ENCODE measurements at regions not wholly inside any gene's neighbourhood (a gene's known extent, or its start where the extent isn't known, plus 50 kb on each side); places are given as distances from the start of the nearest gene placed in this dataset.
"Not testable (repeated sequence)": the region's sequence is repeated elsewhere in the genome, so short reads cannot be mapped to it uniquely, and the experiment has no call there.

GRCh38 chr4:85127653-85128052, 161.2 kb upstream of the WDFY3 start:
- Histone ChIP-seq H3K4me1 (no peaks in the 10 kb centered on the region), H3K9me3 (no peaks in the 10 kb centered on the region), H3K27ac (no peak overlapping the region), H3K27me3 (no peaks in the 10 kb centered on the region), H3K4me3 (no peak overlapping the region), H3K36me3 (no peaks in the 10 kb centered on the region)
- TF ChIP-seq, protein P1, sequence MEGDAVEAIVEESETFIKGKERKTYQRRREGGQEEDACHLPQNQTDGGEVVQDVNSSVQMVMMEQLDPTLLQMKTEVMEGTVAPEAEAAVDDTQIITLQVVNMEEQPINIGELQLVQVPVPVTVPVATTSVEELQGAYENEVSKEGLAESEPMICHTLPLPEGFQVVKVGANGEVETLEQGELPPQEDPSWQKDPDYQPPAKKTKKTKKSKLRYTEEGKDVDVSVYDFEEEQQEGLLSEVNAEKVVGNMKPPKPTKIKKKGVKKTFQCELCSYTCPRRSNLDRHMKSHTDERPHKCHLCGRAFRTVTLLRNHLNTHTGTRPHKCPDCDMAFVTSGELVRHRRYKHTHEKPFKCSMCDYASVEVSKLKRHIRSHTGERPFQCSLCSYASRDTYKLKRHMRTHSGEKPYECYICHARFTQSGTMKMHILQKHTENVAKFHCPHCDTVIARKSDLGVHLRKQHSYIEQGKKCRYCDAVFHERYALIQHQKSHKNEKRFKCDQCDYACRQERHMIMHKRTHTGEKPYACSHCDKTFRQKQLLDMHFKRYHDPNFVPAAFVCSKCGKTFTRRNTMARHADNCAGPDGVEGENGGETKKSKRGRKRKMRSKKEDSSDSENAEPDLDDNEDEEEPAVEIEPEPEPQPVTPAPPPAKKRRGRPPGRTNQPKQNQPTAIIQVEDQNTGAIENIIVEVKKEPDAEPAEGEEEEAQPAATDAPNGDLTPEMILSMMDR (IDR thresholded peaks at IDR 0.05), result peak; percentile 32
- intact Hi-C loops (cut with DNase I), result no loop called here
- DNase-seq (no peak), ATAC-seq (peak; percentile 57)

GRCh38 chr4:85128246-85129204, 162.0 kb upstream of the WDFY3 start:
- intact Hi-C loops (cut with DNase I), result no loop called here

GRCh38 chr4:85129354-85130125, 163.1 kb upstream of the WDFY3 start:
- DNase-seq; H3K36me3 ChIP-seq; H3K4me3 ChIP-seq; intact Hi-C loops (cut with DNase I); H3K27me3 ChIP-seq; H3K4me1 ChIP-seq; H3K9me3 ChIP-seq; H3K27ac ChIP-seq; ATAC-seq: not testable (repeated sequence)

More at GRCh38 chr4:85128246-85129204, 162.0 kb upstream of the WDFY3 start:
- DNase-seq (no peak), ATAC-seq (no peak)
- Histone ChIP-seq H3K36me3 (no peaks in the 10 kb centered on the region), H3K4me3 (no peak overlapping the region), H3K4me1 (no peaks in the 10 kb centered on the region), H3K27ac (no peak overlapping the region), H3K27me3 (no peaks in the 10 kb centered on the region), H3K9me3 (no peaks in the 10 kb centered on the region)
- TF ChIP-seq, protein P1 (IDR thresholded peaks at IDR 0.05), result no peak

DNA sequence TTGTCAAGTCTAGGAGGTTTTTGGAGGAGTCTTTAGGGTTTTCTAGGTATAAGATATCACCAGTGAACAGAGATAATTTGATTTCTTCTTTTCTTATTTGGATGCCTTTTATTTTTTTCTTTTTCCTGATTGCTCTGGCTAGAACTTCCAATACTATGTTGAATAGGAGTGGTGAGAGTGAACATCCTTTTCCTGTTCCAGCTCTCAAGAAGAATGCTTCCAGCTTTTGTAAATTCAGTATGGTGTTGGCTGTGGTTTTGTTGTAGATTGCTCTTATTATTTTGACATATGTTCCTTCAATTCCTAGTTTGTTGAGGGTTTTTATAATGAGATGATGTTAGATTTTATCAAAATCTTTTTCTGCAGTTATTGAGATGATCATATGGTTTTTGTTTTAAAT, 165.6 kb upstream of the WDFY3 start:
- TF ChIP-seq, protein P1 (IDR thresholded peaks at IDR 0.05), result no peak
- Histone ChIP-seq H3K36me3 (no peaks in the 10 kb centered on the region), H3K9me3 (no peaks in the 10 kb centered on the region), H3K4me1 (no peaks in the 10 kb centered on the region), H3K4me3 (no peak overlapping the region), H3K27ac (no peak overlapping the region), H3K27me3 (no peaks in the 10 kb centered on the region)
- ATAC-seq, result no peak
- DNase-seq, result no peak
- intact Hi-C loops (cut with DNase I), result no loop called here

GRCh38 chr4:85132570-85132969, 166.1 kb upstream of the WDFY3 start:
- intact Hi-C loops (cut with DNase I), result no loop called here
- TF ChIP-seq, protein P1 (IDR thresholded peaks at IDR 0.05), result no peak
- Histone ChIP-seq H3K36me3 (no peaks in the 10 kb centered on the region), H3K4me1 (no peaks in the 10 kb centered on the region), H3K27me3 (no peaks in the 10 kb centered on the region), H3K27ac (no peak overlapping the region), H3K9me3 (no peaks in the 10 kb centered on the region), H3K4me3 (no peak overlapping the region)
- ATAC-seq, result no peak
- no peak for DNase-seq

GRCh38 chr4:85139749-85140148, 173.3 kb upstream of the WDFY3 start:
- H3K27me3 ChIP-seq, H3K36me3 ChIP-seq, H3K4me3 ChIP-seq, H3K4me1 ChIP-seq, H3K27ac ChIP-seq, H3K9me3 ChIP-seq, ATAC-seq, DNase-seq: not testable (repeated sequence)
- intact Hi-C loops (cut with DNase I), result loop anchor here (10.0 kb wide), 1 partner anchor 615 kb away; no protein-coding TSS in a partner anchor

All from upper lobe of right lung (tissue), 1 donor.